Ovary (tissue), 7 donors: ENCODE measurements at regions not wholly inside any gene's neighbourhood (a gene's known extent, or its start where the extent isn't known, plus 50 kb on each side); places are given as distances from the start of the nearest gene placed in this dataset.
"Not testable (repeated sequence)": the region's sequence is repeated elsewhere in the genome, so short reads cannot be mapped to it uniquely, and the experiment has no call there.

Source experiments
- DNase-seq, 5 donors: peaks; one replicate each; pipeline ENCODE4 v3.0.0-alpha.2; 2019 to 2020
- H3K27ac ChIP-seq, 2 donors: fragments of 200-600 bp; one replicate each; pipeline versions ENCODE4 v1.5.1 to v1.8.0; 2019 to 2022
- H3K27me3 ChIP-seq: fragments of 200-600 bp; one replicate; pipeline ENCODE4 v1.8.0; 2022
- H3K36me3 ChIP-seq: fragments of 200-600 bp; sonication (generic); one replicate; pipeline ENCODE4 v1.5.1; 2019
- H3K4me1 ChIP-seq: one replicate; pipeline ENCODE4 v1.8.1; 2013; ENCODE audit warnings: mild to moderate bottlenecking, moderate library complexity; ENCODE audit not compliant: insufficient read depth
- H3K4me3 ChIP-seq: fragments of 200-600 bp; sonication (generic); one replicate; pipeline ENCODE4 v1.5.1; 2017
- H3K9me3 ChIP-seq, 2 donors: fragments of 200-600 bp in 1 of 2; sonication (generic) in 1 of 2; one replicate each; pipeline versions ENCODE4 v1.5.1 to v1.8.1; 2013 to 2019; ENCODE audit warnings: mild to moderate bottlenecking in 1 of 2, moderate library complexity in 1 of 2
- EP300 ChIP-seq: sonication (generic); formaldehyde crosslinking; IDR thresholded peaks from one replicate; pipeline ENCODE4 v1.6.1; 2017; ENCODE audit warnings: antibody characterized with exemption
- POLR2A ChIP-seq: fragments of 450-650 bp; IDR thresholded peaks from one replicate; pipeline ENCODE4 v1.6.1; 2017; ENCODE audit warnings: antibody characterized with exemption, mild to moderate bottlenecking, moderate library complexity
- whole genome bisulfite sequencing, 3 donors: extraction: QIAGEN DNeasy Blood & Tissue Kit in 1 of 3; methylation state at CpG; one replicate each; pipeline versions ENCODE4 v1.1.5 to v1.1.7; 2013 to 2017; 5-methylcytosine and 5-hydroxymethylcytosine counted together
- intact Hi-C, 4 donors: fragments of 100-400 bp; cut with DNase I; formaldehyde crosslinking; loops; one replicate each; pipeline versions ENCODE4 v1.11.0 to v1.15.1; 2022 to 2023
- TF ChIP-seq, protein P1 (sequence below), 3 donors: fragments of 450-650 bp in 2 of 3; fragments of 200-600 bp in 1 of 3; IDR thresholded peaks; one replicate each; pipeline versions ENCODE4 v1.5.1 to v1.8.0; 2016 to 2022; ENCODE audit warnings: antibody characterized with exemption in 3 of 3, mild to moderate bottlenecking in 1 of 3
- donor health status: DM: no; HTN: no; CAD: no; lungs with moderate emphysema.
- donor health status: DM: no; HTN: no; CAD: no.
- donor health status: Bipolar disorder and iron deficiency.
- donor health status: DM: no; HTN: no; CAD: no.
- donor health status: DM: yes; HTN: yes; CAD: no.

DNA sequence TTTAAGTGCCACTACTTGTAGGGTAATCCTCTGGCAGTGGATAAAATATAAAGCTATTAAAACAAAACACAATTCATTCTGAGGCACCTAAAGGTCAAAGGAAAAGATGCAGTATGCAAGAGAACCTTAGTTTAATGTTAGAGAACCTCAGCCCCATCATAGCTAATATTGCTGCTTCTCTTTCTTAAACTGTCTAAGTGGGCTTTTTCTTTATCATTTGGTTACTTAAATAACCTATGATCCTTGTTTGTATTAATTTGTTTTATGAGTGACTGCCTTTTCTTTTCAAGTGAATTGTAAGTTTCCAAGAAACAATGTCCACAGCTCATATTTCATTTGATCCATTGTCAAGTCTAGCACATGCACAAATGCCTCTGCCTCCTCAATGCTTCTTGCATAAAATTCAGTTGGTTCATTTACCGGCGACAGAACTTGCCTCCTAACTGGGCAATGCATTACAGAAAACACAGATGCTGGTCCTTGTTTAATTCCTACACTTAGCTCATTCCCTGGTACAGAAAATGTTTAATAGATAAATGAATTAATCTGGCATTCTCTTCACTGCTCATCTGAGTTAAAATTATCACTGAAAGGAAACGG lies 1049.8 kb downstream of the OLFM4 start:
- intact Hi-C loops: no loop called here
- WGBS, 3 donors: 40 to 51% (median 41%) methylated on average over 3 of the region's 3 CpGs
- no peaks in the 10 kb centered on the region for H3K36me3 ChIP-seq

DNA sequence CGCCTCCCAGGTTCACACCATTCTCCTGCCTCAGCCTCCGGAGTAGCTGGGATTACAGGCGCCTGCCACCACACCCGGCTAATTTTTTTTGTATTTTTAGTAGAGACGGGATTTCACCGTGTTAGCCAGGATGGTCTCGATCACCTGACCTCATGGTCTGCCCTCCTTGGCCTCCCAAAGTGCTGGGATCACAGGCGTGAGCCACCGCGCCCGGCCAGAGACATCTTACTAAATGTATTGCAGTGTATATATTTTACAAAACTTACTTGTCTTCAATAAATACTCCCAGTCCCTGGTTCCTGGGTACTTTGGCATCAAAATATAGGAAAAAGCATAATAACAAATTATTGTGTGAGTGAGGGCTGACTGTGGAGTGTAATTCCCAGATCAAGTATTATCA lies 1053.7 kb downstream of the OLFM4 start:
- H3K4me1 ChIP-seq, H3K36me3 ChIP-seq, H3K4me3 ChIP-seq, H3K9me3 ChIP-seq, H3K27ac ChIP-seq, intact Hi-C loops, DNase-seq, H3K27me3 ChIP-seq: not testable (repeated sequence)
- 80 to 92% (median 87%) methylated on average over 11 of the region's 11 CpGs for WGBS, 3 donors

More for the DNA sequence above, 1049.8 kb downstream of the OLFM4 start:
- Histone ChIP-seq H3K4me3 (no peak overlapping the region), H3K4me1 (no peaks in the 10 kb centered on the region), H3K9me3 (no peaks in the 10 kb centered on the region), H3K27me3 (no peaks in the 10 kb centered on the region), H3K27ac (no peak overlapping the region)
- no peak for DNase-seq
- no peak for TF ChIP-seq POLR2A
- TF ChIP-seq EP300: no peak

DNA sequence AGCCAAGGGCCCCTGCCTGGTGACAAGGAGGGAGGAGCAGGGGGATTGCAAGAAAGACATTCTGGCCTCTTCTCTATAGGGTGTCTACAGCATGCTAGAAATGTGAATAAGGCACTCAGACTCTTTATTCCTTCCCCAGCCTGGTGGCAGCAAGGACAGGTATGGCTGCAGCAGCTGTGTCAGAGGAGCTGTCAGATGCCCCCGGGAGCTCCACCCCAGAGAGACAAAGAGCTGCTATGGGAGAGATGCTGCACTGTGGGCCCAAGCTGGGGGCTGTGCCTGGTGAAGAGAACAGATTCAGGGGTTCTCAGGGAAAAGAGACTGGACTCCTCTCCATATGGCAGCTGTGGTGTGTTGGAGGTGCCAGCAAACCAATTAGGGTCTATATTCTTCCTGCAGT lies 1063.3 kb downstream of the OLFM4 start:
- H3K27ac ChIP-seq: no peak overlapping the region
- no peak overlapping the region for H3K4me3 ChIP-seq
- no peaks in the 10 kb centered on the region for H3K4me1 ChIP-seq
- TF ChIP-seq, protein P1, sequence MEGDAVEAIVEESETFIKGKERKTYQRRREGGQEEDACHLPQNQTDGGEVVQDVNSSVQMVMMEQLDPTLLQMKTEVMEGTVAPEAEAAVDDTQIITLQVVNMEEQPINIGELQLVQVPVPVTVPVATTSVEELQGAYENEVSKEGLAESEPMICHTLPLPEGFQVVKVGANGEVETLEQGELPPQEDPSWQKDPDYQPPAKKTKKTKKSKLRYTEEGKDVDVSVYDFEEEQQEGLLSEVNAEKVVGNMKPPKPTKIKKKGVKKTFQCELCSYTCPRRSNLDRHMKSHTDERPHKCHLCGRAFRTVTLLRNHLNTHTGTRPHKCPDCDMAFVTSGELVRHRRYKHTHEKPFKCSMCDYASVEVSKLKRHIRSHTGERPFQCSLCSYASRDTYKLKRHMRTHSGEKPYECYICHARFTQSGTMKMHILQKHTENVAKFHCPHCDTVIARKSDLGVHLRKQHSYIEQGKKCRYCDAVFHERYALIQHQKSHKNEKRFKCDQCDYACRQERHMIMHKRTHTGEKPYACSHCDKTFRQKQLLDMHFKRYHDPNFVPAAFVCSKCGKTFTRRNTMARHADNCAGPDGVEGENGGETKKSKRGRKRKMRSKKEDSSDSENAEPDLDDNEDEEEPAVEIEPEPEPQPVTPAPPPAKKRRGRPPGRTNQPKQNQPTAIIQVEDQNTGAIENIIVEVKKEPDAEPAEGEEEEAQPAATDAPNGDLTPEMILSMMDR (IDR thresholded peaks at IDR 0.05): no peak
- TF ChIP-seq POLR2A (no peak), EP300 (no peak)
- intact Hi-C loops: no loop called here
- H3K27me3 ChIP-seq: no peaks in the 10 kb centered on the region
- no peaks in the 10 kb centered on the region for H3K36me3 ChIP-seq
- WGBS, 3 donors: 71 to 100% (median 76%) methylated on average over 1 of the region's 1 CpG
- H3K9me3 ChIP-seq: no peaks in the 10 kb centered on the region
- DNase-seq: no peak

DNA sequence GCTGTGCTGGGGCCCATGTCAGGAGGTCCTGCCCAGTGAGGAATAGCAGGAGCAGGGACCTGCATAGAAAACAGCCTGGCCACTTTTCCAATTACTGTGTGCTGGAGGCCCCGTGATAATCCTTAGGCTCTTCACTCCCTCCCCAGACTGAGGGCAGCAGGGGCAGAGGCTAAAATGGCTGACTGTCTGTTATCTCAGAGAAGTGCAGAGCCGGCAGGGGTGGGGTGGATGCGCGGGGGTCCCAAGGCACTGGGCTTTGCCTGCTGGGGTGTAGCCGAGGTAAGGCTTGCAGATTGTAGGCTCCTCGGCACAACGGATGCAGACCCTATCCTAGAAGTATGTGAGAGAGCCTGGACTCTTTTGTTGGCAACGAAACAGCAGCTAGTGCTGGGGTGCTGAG lies 1064.1 kb downstream of the OLFM4 start:
- no peak overlapping the region for H3K4me3 ChIP-seq
- DNase-seq: no peak
- intact Hi-C loops: no loop called here
- no peaks in the 10 kb centered on the region for H3K27me3 ChIP-seq
- 82 to 88% (median 85%) methylated on average over 8 of the region's 8 CpGs for WGBS, 3 donors
- H3K4me1 ChIP-seq: no peaks in the 10 kb centered on the region
- no peak for TF ChIP-seq POLR2A
- TF ChIP-seq, protein P1 (IDR thresholded peaks at IDR 0.05): no peak
- no peak for TF ChIP-seq EP300
- H3K9me3 ChIP-seq: no peaks in the 10 kb centered on the region
- no peak overlapping the region for H3K27ac ChIP-seq
- no peaks in the 10 kb centered on the region for H3K36me3 ChIP-seq

DNA sequence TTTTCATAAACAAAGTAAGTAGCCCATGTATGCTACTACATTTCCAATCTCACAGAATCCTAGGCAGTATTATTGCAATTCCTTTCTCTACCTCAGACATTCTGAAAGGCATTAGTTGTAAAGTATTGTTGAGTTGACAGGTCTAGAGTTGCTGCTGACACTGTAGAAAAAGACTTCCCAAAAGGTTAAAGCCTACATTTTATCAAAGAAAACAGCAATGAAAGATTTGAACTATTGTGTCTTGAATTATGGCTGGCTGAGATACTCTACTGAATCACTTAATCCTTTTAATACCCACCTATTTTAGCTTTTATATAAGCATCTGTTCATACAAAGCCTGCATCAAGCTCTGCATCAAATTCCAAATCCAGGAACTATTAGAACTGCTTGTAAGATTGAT lies 1082.0 kb downstream of the OLFM4 start:
- H3K27ac ChIP-seq: no peak overlapping the region
- no peak overlapping the region for H3K4me3 ChIP-seq
- no peak for TF ChIP-seq POLR2A
- no peak for TF ChIP-seq EP300
- TF ChIP-seq, protein P1 (IDR thresholded peaks at IDR 0.05): no peak
- H3K4me1 ChIP-seq: no peaks in the 10 kb centered on the region
- intact Hi-C loops: no loop called here
- no peaks in the 10 kb centered on the region for H3K9me3 ChIP-seq
- no peaks in the 10 kb centered on the region for H3K27me3 ChIP-seq
- DNase-seq: no peak
- no peaks in the 10 kb centered on the region for H3K36me3 ChIP-seq
